Aorta (tissue), 5 donors: ENCODE measurements at regions not wholly inside any gene's neighbourhood (a gene's known extent, or its start where the extent isn't known, plus 50 kb on each side); places are given as distances from the start of the nearest gene placed in this dataset.
A peak's percentile ranks its signal among the peaks of the same experiment; 100 is the strongest.

ENCODE experiments used
- ATAC-seq: fragments of 200-7000 bp; cut with Tn5 transposase; one replicate; pipeline ENCODE4 v1.9.1; 2022; ENCODE audit warnings: moderate library complexity; ENCODE audit not compliant: low FRiP score
- DNase-seq, 2 donors: peaks; one replicate each; pipeline ENCODE4 v3.0.0-alpha.2; 2020
- H3K27ac ChIP-seq, 2 donors: one replicate each; pipeline ENCODE4 v1.5.1; 2013; ENCODE audit warnings: low read length in 2 of 2, mild to moderate bottlenecking in 2 of 2, moderate library complexity in 2 of 2, control low read depth in 1 of 2, inconsistent platforms in 1 of 2, low read depth in 1 of 2
- H3K27me3 ChIP-seq, 2 donors: one replicate each; pipeline ENCODE4 v1.6.1; 2013; ENCODE audit warnings: control low read depth in 1 of 2, low read length in 1 of 2, mild to moderate bottlenecking in 1 of 2, moderate library complexity in 1 of 2; ENCODE audit not compliant: insufficient read depth in 2 of 2, control insufficient read depth in 1 of 2
- H3K36me3 ChIP-seq, 2 donors: one replicate each; pipeline ENCODE4 v1.6.1; 2013; ENCODE audit warnings: control low read depth in 1 of 2, low read length in 1 of 2, mild to moderate bottlenecking in 1 of 2; ENCODE audit not compliant: insufficient read depth in 2 of 2, control insufficient read depth in 1 of 2
- H3K4me1 ChIP-seq, 2 donors: one replicate each; pipeline ENCODE4 v1.6.1; 2013; ENCODE audit warnings: low read length in 2 of 2, control low read depth in 1 of 2, mild to moderate bottlenecking in 1 of 2, moderate library complexity in 1 of 2; ENCODE audit not compliant: insufficient read depth in 2 of 2, control insufficient read depth in 1 of 2
- H3K4me3 ChIP-seq, 2 donors: one replicate each; pipeline ENCODE4 v1.5.1; 2013; ENCODE audit warnings: low read length in 2 of 2, control low read depth in 1 of 2, mild to moderate bottlenecking in 1 of 2
- H3K9me3 ChIP-seq: one replicate; pipeline ENCODE4 v1.6.1; 2013; ENCODE audit warnings: mild to moderate bottlenecking, low read length; ENCODE audit not compliant: control insufficient read depth
- WGBS, 2 donors: extraction: QIAGEN DNeasy Blood & Tissue Kit; methylation state at CpG; one replicate each; pipeline ENCODE4 v1.1.7; 2013; 5-methylcytosine and 5-hydroxymethylcytosine counted together
- intact Hi-C, 2 donors: fragments of 100-400 bp; cut with DNase I; formaldehyde crosslinking; loops; one replicate each; pipeline versions ENCODE4 v1.14.2 to v1.15.0; 2022
- donor health status: healthy with polysubstance abuse.
- donor health status: Bipolar disorder and iron deficiency.
- donor health status: DM: no; HTN: no; CAD: no.
- donor health status: DM: no; HTN: no; CAD: no.
- donor health status: DM: yes; HTN: yes; CAD: no.

DNA sequence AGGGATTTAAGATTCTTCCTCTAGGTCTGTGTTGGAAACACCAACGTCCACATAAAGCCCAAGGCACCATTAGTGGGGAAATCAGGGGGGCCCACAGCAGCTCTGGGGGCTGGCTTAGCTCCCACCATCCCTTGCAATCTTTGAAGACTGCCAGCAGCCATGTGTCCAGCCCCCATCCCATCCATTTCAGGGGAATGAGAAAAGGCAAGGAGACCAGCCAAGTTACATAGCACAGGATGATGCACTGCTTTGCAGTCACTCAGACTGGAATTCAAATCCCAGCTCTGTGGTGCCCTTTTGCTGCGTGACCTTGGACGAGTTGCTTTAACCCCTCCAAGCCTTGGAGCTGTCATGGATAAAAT lies 108.9 kb upstream of the ZMIZ1 start:
- WGBS, 2 donors = 10 to 20% methylated on average over 3 of the region's 3 CpGs

DNA sequence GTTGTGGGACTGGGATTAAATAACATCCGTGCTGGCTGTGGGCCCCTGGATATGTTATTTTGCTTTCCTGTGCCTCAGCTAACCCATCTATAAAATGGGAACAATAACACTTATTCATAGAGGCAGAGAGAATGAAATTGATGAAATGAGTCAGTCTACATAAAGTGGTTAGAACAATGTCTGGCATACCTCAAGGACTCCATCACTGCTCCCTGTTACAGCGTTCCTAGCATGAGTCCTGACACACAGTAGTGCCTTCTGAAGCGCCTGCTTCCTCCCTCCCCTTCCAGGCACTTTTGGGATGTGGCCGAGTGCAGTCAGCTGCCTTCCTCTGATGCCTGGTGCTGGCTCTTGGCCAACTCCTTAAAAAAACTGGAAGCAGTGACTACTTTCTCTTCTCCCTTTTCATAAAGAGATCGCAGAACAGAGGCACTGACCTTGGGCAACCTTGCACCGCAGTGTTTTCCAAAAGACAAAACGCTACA lies 108.4 kb upstream of the ZMIZ1 start:
- peak; percentile 90 to 91 for DNase-seq
- Histone ChIP-seq H3K4me3 (no peak overlapping the region), H3K4me1 (peaks cover 0 to 5% of the 10 kb centered on the region in 2 donors), H3K27me3 (no peaks in the 10 kb centered on the region), H3K9me3 (no peaks in the 10 kb centered on the region), H3K27ac (no peak overlapping the region), H3K36me3 (no peaks in the 10 kb centered on the region)
- intact Hi-C loops = no loop called here
- peak; percentile 64 for ATAC-seq
- WGBS, 2 donors = 13 to 14% methylated on average over 7 of the region's 7 CpGs

More for the DNA sequence above, 108.9 kb upstream of the ZMIZ1 start:
- DNase-seq (no peak), ATAC-seq (no peak)
- H3K36me3 ChIP-seq = no peaks in the 10 kb centered on the region
- intact Hi-C loops = no loop called here
- H3K27me3 ChIP-seq = no peaks in the 10 kb centered on the region
- no peak overlapping the region for H3K4me3 ChIP-seq
- no peaks in the 10 kb centered on the region for H3K9me3 ChIP-seq
- H3K4me1 ChIP-seq = peaks cover 0 to under 1% of the 10 kb centered on the region in 2 donors
- no peak overlapping the region for H3K27ac ChIP-seq

DNA sequence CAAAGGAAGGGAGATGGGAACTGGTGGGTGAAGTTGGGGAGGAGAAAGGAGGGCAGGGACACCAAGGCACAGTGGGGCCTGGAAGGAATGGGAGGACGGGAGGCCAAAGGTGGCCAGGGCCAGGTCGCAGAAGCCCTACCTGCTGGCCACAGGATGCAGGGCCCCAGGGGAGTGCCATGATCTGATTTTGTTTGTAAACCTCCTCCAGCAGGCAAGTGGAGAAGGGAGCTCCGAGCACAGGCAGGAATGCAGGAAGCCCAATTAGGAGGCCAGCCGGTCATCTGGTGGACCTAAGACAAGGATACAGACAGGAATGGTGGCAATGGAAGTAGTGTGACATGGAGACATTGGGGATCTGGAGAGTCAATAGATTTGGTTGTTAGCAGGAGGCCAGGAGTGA lies 107.0 kb upstream of the ZMIZ1 start:
- peak in 1 of 2 donors; percentile 63 for DNase-seq
- no peak overlapping the region for H3K27ac ChIP-seq
- H3K4me3 ChIP-seq = no peak overlapping the region
- no peaks in the 10 kb centered on the region for H3K27me3 ChIP-seq
- no peak for ATAC-seq
- WGBS, 2 donors = 91 to 92% methylated on average over 4 of the region's 4 CpGs
- H3K4me1 ChIP-seq = peaks cover 0 to 6% of the 10 kb centered on the region in 2 donors
- no peaks in the 10 kb centered on the region for H3K9me3 ChIP-seq
- H3K36me3 ChIP-seq = no peaks in the 10 kb centered on the region
- intact Hi-C loops = no loop called here

DNA sequence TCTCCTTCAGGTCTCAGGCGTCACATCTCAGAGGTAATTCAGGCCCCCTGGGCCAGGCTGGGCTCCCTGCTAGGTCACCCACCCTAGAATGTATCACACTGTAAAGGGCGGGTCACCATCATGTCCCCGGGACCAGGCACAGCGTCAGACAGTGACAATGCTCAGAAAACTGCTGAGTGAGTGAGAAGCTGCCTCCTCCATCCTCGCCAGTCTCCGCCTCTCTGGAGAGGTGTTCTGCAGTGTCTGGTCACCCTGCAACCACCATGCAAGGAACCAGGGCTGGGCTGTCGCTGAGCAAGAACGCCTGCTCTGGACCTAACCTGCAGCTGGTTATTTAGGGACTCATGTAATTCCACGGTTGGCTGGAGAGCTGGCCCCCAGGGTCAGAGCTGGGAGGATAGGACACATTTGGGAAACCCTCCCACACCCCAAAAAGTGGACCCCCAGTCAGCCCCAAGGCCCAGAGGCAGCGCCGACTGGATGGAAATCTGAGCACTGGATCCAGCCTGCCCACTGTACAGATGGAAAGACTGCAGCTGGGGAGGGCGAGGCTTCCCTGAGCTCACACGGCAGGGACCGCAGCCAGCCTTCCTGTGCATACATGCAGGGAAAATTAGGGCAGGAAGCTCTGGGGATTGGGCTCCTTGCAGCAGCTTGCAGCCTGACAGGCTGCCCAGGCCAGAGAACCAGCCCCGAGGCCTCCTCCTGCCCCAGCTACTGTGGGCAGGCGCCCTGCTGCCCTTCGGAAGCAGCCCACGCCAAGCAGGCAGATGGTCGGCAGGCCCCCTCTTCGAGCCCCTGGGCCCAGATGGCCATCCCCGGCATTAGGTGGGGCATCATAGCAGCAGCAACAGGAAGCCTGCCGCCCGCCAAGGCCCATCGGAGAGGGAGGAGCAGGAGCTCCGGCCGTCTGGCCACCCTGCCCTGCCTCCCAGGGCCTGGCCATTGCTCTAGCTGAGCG lies 105.4 kb upstream of the ZMIZ1 start:
- H3K27ac ChIP-seq = no peak overlapping the region
- DNase-seq (peak in 1 of 2 donors; percentile 71), ATAC-seq (no peak)
- H3K27me3 ChIP-seq = no peaks in the 10 kb centered on the region
- H3K4me1 ChIP-seq = peaks cover 0 to 6% of the 10 kb centered on the region in 2 donors
- H3K9me3 ChIP-seq = no peaks in the 10 kb centered on the region
- H3K36me3 ChIP-seq = no peaks in the 10 kb centered on the region
- intact Hi-C loops = no loop called here
- 92 to 96% methylated on average over 27 of the region's 27 CpGs for WGBS, 2 donors
- no peak overlapping the region for H3K4me3 ChIP-seq

DNA sequence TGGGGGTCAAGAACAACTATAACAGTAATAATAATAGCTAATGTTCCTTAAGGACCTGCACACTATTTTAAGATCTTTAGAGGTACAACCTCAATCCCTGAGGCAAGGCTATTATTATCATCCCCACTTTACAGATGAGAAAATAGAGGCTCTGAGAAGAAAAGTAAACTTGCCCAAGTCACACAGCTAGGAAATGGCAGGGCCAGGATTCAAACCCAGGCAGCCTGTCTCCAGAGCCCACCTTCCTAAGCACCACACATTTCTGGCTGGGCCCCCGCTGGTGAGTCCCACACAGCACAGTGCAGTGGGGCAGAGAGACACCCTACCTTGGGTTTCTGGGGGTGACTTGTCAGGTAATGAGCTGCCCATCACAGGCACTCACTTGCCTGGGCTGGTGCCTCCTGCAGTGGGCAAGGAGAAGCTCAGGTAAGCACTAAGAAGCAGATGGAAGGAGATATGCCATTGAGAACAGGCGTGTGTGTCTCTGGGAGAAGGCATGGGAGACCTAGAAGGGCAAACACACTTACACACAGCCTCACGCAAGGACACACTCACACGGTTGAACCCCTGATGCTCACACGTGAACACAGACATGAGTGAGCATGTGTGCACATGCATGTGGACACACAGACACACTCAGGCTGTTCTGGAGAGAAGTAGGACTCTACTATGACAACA lies 104.4 kb upstream of the ZMIZ1 start:
- intact Hi-C loops = no loop called here
- H3K36me3 ChIP-seq = no peaks in the 10 kb centered on the region
- H3K9me3 ChIP-seq = no peaks in the 10 kb centered on the region
- H3K27me3 ChIP-seq = no peaks in the 10 kb centered on the region
- no peak for ATAC-seq
- no peak for DNase-seq
- H3K4me3 ChIP-seq = no peak overlapping the region
- H3K4me1 ChIP-seq = peaks cover 0 to 6% of the 10 kb centered on the region in 2 donors
- no peak overlapping the region for H3K27ac ChIP-seq
- 84 to 85% methylated on average over 5 of the region's 5 CpGs for WGBS, 2 donors

DNA sequence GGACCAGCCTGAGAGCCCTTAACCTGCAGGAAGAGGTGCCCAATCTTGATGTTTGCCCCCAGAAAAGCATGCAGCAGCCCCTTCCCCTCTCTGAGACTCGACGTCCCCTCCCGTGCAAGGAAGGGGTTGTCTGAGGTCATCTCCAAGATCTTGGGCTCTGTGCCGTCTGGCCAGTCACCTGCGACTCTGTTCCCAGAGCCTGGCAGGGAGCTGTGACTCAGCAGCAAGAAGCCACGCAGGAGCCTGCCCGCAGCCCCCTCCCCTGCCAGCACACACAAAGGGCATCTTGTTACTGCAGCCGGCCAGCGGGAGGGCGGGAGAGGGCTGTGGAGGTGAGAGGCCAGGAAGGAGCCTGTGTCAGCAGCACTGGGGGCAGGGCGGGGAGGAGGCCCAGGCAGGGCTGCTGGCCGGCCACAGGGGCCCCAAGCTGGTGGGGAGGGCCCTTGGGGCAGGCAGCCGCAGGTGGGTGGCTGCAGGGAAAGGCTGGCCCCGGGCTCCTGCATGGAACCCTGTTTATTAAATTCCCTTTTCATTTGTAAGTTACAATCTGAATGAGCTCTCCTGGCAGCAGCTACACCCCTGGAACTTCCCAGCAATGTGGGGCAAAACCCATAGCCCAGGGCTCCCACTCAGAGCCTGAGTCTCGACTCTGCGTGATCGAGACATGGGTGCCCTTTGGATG lies 103.7 kb upstream of the ZMIZ1 start:
- WGBS, 2 donors = 35 to 37% methylated on average over 15 to 17 of the region's 17 CpGs
- Histone ChIP-seq H3K4me1 (peaks cover 0 to 6% of the 10 kb centered on the region in 2 donors), H3K36me3 (no peaks in the 10 kb centered on the region), H3K27me3 (no peaks in the 10 kb centered on the region), H3K9me3 (no peaks in the 10 kb centered on the region), H3K27ac (no peak overlapping the region), H3K4me3 (no peak overlapping the region)
- intact Hi-C loops = no loop called here
- ATAC-seq = no peak
- peak; percentile 63 to 81 for DNase-seq

DNA sequence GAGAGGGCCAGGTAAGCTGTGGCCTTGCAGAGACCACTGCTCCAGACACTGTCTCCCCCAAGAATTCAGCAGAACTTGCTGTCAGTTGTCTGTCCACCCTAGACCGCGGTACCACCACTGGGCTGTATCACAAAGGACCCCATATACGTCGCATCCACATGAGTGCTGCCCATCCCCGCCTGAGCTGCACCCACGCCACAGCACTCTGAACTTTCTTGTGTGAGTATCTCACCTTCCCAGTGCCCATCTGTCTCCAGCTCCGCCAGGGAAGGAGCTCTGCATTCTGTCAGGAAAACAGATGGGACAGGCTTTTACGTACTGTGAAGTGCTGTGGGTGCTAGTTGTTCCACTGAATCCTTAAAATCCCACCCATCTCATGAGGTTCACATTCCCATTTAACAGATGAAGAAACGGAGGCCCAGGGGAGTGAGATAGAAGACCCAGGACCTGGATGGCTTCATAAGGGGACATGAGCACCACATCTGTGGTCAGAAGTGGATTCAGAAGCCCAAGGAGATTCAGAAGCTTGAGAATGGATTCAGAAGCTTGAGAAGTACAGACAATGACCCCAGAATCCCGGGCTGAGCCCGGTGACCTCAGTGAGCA lies 102.5 kb upstream of the ZMIZ1 start:
- no peaks in the 10 kb centered on the region for H3K36me3 ChIP-seq
- ATAC-seq (no peak), DNase-seq (no peak)
- H3K4me3 ChIP-seq = no peak overlapping the region
- H3K27me3 ChIP-seq = no peaks in the 10 kb centered on the region
- intact Hi-C loops = no loop called here
- no peak overlapping the region for H3K27ac ChIP-seq
- no peaks in the 10 kb centered on the region for H3K9me3 ChIP-seq
- H3K4me1 ChIP-seq = peaks cover 0 to 6% of the 10 kb centered on the region in 2 donors
- 96 to 97% methylated on average over 11 of the region's 11 CpGs for WGBS, 2 donors

DNA sequence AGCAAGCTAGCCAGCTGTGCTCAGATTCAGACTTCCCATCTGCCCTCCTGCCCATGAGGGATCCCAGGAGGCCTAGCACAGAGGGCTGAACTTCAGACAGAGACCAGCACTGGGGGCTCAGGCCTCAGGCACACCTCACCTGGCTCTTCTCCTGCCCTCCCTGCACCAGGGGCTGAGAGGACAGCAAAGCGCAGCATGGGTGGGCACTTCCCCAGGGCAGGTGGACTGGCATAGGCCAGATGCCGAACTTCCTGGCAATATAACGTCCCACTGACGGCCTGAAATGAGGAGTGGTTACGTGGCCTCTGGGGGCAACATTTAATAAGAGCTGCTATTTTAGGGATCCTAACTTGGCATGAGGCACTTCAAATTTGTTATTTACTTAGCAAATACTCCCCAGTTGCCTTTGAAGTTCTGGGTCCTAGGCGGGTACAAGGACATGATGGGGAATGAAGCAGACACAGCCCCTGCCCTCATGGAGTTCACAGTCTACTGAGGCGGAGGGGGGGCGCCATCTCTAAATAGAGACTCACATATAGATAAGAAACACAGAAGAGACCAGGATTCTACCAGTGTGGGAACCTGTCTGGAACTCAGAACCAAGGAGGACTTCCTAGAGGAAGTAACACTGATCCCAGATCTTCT lies 101.8 kb upstream of the ZMIZ1 start:
- Histone ChIP-seq H3K36me3 (no peaks in the 10 kb centered on the region), H3K27ac (no peak overlapping the region), H3K9me3 (no peaks in the 10 kb centered on the region), H3K27me3 (no peaks in the 10 kb centered on the region), H3K4me3 (no peak overlapping the region), H3K4me1 (peaks cover 0 to 6% of the 10 kb centered on the region in 2 donors)
- WGBS, 2 donors = 95 to 96% methylated on average over 8 of the region's 8 CpGs
- ATAC-seq (no peak), DNase-seq (peak in 1 of 2 donors; percentile 21)
- intact Hi-C loops = no loop called here
